Peyer's patch (tissue), 4 donors: ENCODE measurements at regions not wholly inside any gene's neighbourhood (a gene's known extent, or its start where the extent isn't known, plus 50 kb on each side); places are given as distances from the start of the nearest gene placed in this dataset.

Source experiments
- POLR2A ChIP-seq, 2 donors: fragments of 450-650 bp; IDR thresholded peaks; one replicate each; pipeline ENCODE4 v1.5.1; 2017; ENCODE audit warnings: antibody characterized with exemption in 2 of 2, mild to moderate bottlenecking in 2 of 2, moderate library complexity in 2 of 2
- TF ChIP-seq, protein P1 (sequence below), 6 experiments: fragments of 450-650 bp in 4 of 6; fragments of 200-600 bp in 2 of 6; sonication (generic) in 1 of 6; IDR thresholded peaks; one replicate each; pipeline ENCODE4 v1.5.1; 2017 to 2019; ENCODE audit warnings: antibody characterized with exemption in 6 of 6, mild to moderate bottlenecking in 3 of 6, moderate library complexity in 1 of 6

DNA sequence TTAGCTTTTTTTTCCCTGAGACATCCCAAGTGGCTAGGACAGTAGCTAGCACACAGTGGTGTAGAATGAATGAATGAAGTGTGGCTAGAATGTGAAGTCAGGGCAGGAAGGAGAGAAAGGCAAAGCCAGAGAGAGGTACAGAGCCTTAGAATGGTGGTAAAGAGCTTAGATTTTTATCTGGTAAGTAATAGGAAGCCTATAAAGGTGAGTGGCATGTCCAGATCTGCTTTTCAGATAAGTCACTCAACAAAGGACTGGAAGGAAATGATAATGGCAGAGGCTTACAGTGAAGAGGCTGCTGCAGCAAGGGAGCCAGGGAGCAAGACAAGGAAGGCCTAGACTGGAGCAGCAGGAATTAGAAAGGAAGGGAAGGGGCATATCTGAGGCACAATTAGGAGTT lies 96.0 kb upstream of the PRDM1 start:
- no peak for TF ChIP-seq POLR2A (IDR thresholded peaks at IDR 0.05)
- TF ChIP-seq, protein P1, sequence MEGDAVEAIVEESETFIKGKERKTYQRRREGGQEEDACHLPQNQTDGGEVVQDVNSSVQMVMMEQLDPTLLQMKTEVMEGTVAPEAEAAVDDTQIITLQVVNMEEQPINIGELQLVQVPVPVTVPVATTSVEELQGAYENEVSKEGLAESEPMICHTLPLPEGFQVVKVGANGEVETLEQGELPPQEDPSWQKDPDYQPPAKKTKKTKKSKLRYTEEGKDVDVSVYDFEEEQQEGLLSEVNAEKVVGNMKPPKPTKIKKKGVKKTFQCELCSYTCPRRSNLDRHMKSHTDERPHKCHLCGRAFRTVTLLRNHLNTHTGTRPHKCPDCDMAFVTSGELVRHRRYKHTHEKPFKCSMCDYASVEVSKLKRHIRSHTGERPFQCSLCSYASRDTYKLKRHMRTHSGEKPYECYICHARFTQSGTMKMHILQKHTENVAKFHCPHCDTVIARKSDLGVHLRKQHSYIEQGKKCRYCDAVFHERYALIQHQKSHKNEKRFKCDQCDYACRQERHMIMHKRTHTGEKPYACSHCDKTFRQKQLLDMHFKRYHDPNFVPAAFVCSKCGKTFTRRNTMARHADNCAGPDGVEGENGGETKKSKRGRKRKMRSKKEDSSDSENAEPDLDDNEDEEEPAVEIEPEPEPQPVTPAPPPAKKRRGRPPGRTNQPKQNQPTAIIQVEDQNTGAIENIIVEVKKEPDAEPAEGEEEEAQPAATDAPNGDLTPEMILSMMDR (IDR thresholded peaks at IDR 0.05), result no peak
